BLaER1 (cell line): ENCODE measurements at regions not wholly inside any gene's neighbourhood (a gene's known extent, or its start where the extent isn't known, plus 50 kb on each side); places are given as distances from the start of the nearest gene placed in this dataset.

Experiments
- H3K27ac ChIP-seq: shearing (Covaris generic); formaldehyde crosslinking; 2 replicates; pipeline ENCODE4 v1.8.1; 2022
- H3K27me3 ChIP-seq: shearing (Covaris generic); formaldehyde crosslinking; 2 replicates; pipeline ENCODE4 v1.8.1; 2022
- H3K36me3 ChIP-seq: shearing (Covaris generic); formaldehyde crosslinking; 2 replicates; pipeline ENCODE4 v1.8.1; 2022
- H3K4me1 ChIP-seq: shearing (Covaris generic); formaldehyde crosslinking; 2 replicates; pipeline ENCODE4 v1.8.1; 2022
- H3K4me2 ChIP-seq: shearing (Covaris generic); formaldehyde crosslinking; 2 replicates; pipeline ENCODE4 v1.8.1; 2022
- H3K4me3 ChIP-seq: shearing (Covaris generic); formaldehyde crosslinking; 2 replicates; pipeline ENCODE4 v1.8.1; 2022
- H3K9ac ChIP-seq: shearing (Covaris generic); formaldehyde crosslinking; 2 replicates; pipeline ENCODE4 v1.8.1; 2022
- H3K9me3 ChIP-seq: shearing (Covaris generic); formaldehyde crosslinking; 2 replicates; pipeline ENCODE4 v1.8.1; 2022
- H4K20me1 ChIP-seq: shearing (Covaris generic); formaldehyde crosslinking; 2 replicates; pipeline ENCODE4 v1.8.1; 2022
- Cebpa-rat ChIP-seq: shearing (Covaris generic); IDR thresholded peaks from 2 replicates; pipeline ENCODE4 v1.8.1; 2022

GRCh38 chr11:38296211-38296776, 1698.3 kb upstream of the RAG2 start:
- Histone ChIP-seq H3K27ac (no peak overlapping the region), H3K9me3 (peaks cover 10% of the 10 kb centered on the region; the same call in 1 of the 2 replicates), H3K4me3 (no peak overlapping the region), H3K27me3 (no peaks in the 10 kb centered on the region), H4K20me1 (no peaks in the 10 kb centered on the region), H3K4me2 (no peak overlapping the region), H3K9ac (no peak overlapping the region), H3K36me3 (no peaks in the 10 kb centered on the region), H3K4me1 (no peaks in the 10 kb centered on the region)
- no peak for TF ChIP-seq Cebpa-rat

DNA sequence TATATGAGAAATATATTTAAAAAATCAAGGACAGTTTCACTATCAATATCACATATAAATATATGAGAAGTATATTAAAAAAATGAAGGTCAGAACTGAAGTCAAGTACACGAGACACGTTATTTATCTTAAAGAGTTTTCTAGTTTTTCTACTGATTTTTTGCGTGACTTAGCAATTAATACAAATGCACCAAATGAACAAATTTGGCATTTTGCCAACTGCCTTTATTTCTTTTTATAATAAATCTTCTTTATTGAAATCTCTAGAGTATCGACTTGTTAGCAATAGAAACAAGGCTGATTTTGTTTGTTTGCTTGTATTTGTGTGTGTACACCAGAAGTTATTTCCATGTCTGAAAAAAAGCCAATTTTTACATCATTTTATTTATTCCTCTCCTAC, 1684.7 kb upstream of the RAG2 start:
- no peak for TF ChIP-seq Cebpa-rat
- H3K4me2 ChIP-seq: no peak overlapping the region

GRCh38 chr11:38278457-38279141, 1680.6 kb upstream of the RAG2 start:
- no peaks in the 10 kb centered on the region for H3K27me3 ChIP-seq
- no peaks in the 10 kb centered on the region for H4K20me1 ChIP-seq
- no peak overlapping the region for H3K4me2 ChIP-seq
- H3K4me3 ChIP-seq: no peak overlapping the region
- no peak overlapping the region for H3K27ac ChIP-seq
- H3K36me3 ChIP-seq: no peaks in the 10 kb centered on the region
- no peak for TF ChIP-seq Cebpa-rat
- peaks cover 13% of the 10 kb centered on the region for H3K9me3 ChIP-seq
- H3K9ac ChIP-seq: no peak overlapping the region
- peaks cover 6% of the 10 kb centered on the region; the same call in 1 of the 2 replicates for H3K4me1 ChIP-seq

More for the DNA sequence above, 1684.7 kb upstream of the RAG2 start:
- Histone ChIP-seq H3K27me3 (no peaks in the 10 kb centered on the region), H3K36me3 (no peaks in the 10 kb centered on the region), H3K9ac (no peak overlapping the region), H4K20me1 (no peaks in the 10 kb centered on the region), H3K4me1 (no peaks in the 10 kb centered on the region), H3K27ac (no peak overlapping the region), H3K9me3 (peaks cover 13% of the 10 kb centered on the region), H3K4me3 (no peak overlapping the region)

GRCh38 chr11:38274031-38274430, 1676.0 kb upstream of the RAG2 start:
- no peaks in the 10 kb centered on the region for H3K27me3 ChIP-seq
- H3K9me3 ChIP-seq: peaks cover 20% of the 10 kb centered on the region
- no peak overlapping the region for H3K9ac ChIP-seq
- TF ChIP-seq Cebpa-rat: no peak
- H3K36me3 ChIP-seq: no peaks in the 10 kb centered on the region
- no peak overlapping the region for H3K27ac ChIP-seq
- no peak overlapping the region for H3K4me3 ChIP-seq
- H3K4me1 ChIP-seq: peaks cover 13% of the 10 kb centered on the region; the same call in 1 of the 2 replicates
- no peaks in the 10 kb centered on the region for H4K20me1 ChIP-seq
- H3K4me2 ChIP-seq: no peak overlapping the region

- H3K36me3 ChIP-seq: no peaks in the 10 kb centered on the region
Observed at GRCh38 chr11:38272376-38272775, 1674.3 kb upstream of the RAG2 start.

GRCh38 chr11:38266691-38267090, 1668.7 kb upstream of the RAG2 start:
- Histone ChIP-seq H3K4me3 (no peak overlapping the region), H3K27ac (no peak overlapping the region), H3K4me2 (no peak overlapping the region), H3K27me3 (no peaks in the 10 kb centered on the region), H3K36me3 (no peaks in the 10 kb centered on the region), H3K4me1 (no peaks in the 10 kb centered on the region), H3K9ac (no peak overlapping the region), H4K20me1 (no peaks in the 10 kb centered on the region), H3K9me3 (peaks cover 11% of the 10 kb centered on the region; the same call in 1 of the 2 replicates)
- no peak for TF ChIP-seq Cebpa-rat

More at GRCh38 chr11:38272376-38272775, 1674.3 kb upstream of the RAG2 start:
- Histone ChIP-seq H3K27me3 (no peaks in the 10 kb centered on the region), H3K9me3 (peaks cover 7% of the 10 kb centered on the region; the same call in 1 of the 2 replicates), H3K4me1 (peaks cover 13% of the 10 kb centered on the region; the same call in 1 of the 2 replicates), H4K20me1 (no peaks in the 10 kb centered on the region), H3K9ac (no peak overlapping the region), H3K27ac (no peak overlapping the region), H3K4me3 (no peak overlapping the region), H3K4me2 (peak overlapping the region; percentile 38)
- no peak for TF ChIP-seq Cebpa-rat

DNA sequence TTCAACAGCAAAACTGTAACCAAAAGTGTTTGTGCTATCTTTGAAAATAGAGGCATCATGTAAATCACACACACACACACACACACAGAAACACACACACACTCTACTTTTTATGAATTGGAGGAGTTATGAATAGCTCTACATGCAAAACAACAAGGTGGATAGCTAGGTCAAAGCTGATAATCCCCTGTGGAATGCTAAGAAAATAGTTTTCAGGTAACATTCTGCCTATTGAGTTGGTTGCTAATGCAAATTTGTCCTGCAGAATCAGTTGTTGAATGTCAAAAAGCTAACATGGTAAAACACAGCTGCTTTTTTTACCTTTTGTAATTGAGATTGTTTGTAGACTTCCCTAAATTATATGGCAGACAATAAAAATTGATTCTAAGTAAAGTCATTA, 1658.4 kb upstream of the RAG2 start:
- H3K4me2 ChIP-seq: no peak overlapping the region
- H4K20me1 ChIP-seq: no peaks in the 10 kb centered on the region
- H3K27me3 ChIP-seq: no peaks in the 10 kb centered on the region
- no peak for TF ChIP-seq Cebpa-rat
- H3K36me3 ChIP-seq: no peaks in the 10 kb centered on the region
- H3K9me3 ChIP-seq: no peaks in the 10 kb centered on the region
- no peak overlapping the region for H3K4me3 ChIP-seq
- H3K27ac ChIP-seq: no peak overlapping the region
- no peak overlapping the region for H3K9ac ChIP-seq
- H3K4me1 ChIP-seq: peaks cover 19% of the 10 kb centered on the region

DNA sequence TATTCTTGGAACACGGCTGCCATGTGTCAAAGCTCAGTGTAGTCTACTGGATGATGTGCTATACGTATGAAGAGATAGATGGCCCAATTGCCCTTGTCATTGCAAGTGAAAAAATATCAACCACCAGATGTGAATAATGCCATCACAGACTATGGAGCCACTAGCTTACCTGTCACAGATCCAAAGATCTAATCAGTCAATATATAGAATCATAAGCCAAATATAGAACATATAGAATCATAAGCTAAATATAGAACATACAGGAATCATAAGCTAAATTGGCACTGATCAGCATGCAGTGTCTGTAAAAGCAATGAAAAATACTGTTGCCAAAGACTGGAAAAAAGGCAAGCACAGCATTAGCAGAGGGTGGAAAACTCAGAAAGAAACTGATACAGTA, 1656.9 kb upstream of the RAG2 start:
- Histone ChIP-seq H3K4me1 (peaks cover 24% of the 10 kb centered on the region), H3K36me3 (no peaks in the 10 kb centered on the region), H4K20me1 (no peaks in the 10 kb centered on the region), H3K27me3 (no peaks in the 10 kb centered on the region), H3K9ac (no peak overlapping the region), H3K27ac (no peak overlapping the region), H3K9me3 (peaks cover 11% of the 10 kb centered on the region), H3K4me2 (no peak overlapping the region), H3K4me3 (no peak overlapping the region)
- no peak for TF ChIP-seq Cebpa-rat

GRCh38 chr11:38252620-38253019, 1654.6 kb upstream of the RAG2 start:
- no peak; the same call in 1 of the 2 replicates for TF ChIP-seq Cebpa-rat
- Histone ChIP-seq H3K27me3 (no peaks in the 10 kb centered on the region), H3K9ac (no peak overlapping the region), H3K36me3 (no peaks in the 10 kb centered on the region), H3K27ac (no peak overlapping the region), H3K4me3 (no peak overlapping the region), H3K9me3 (peaks cover 11% of the 10 kb centered on the region), H4K20me1 (no peaks in the 10 kb centered on the region), H3K4me2 (peak overlapping the region; percentile 20), H3K4me1 (peaks cover 33% of the 10 kb centered on the region)

GRCh38 chr11:38246451-38246850, 1648.4 kb upstream of the RAG2 start:
- Histone ChIP-seq H3K4me2 (no peak overlapping the region), H3K4me3 (no peak overlapping the region), H3K4me1 (peaks cover 14% of the 10 kb centered on the region; the same call in 1 of the 2 replicates), H4K20me1 (no peaks in the 10 kb centered on the region), H3K36me3 (no peaks in the 10 kb centered on the region), H3K27ac (no peak overlapping the region), H3K9ac (no peak overlapping the region), H3K9me3 (peaks cover 11% of the 10 kb centered on the region), H3K27me3 (no peaks in the 10 kb centered on the region)
- no peak for TF ChIP-seq Cebpa-rat
